ENCODE measurements at regions not wholly inside any gene's neighbourhood (a gene's known extent, or its start where the extent isn't known, plus 50 kb on each side); places are given as distances from the start of the nearest gene placed in this dataset.

DNA sequence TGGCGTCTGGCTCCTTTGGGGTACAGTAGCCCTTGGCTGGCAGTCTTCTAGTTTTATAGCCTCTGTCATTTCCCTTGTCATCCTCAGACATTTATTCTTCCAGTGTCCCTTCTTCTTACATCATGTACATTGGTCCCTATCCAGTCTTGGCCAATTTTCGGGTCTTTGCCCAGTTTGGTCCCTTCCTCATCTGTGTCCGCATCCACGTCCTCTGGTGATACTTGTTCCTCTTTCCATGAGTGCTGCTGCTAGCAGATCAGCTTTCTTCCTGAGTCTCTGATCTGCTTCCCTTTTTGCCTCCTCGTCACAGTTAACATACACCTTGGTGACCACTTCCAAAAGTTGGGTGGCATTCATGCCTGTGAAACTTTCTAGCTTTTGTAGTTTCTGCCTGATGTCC, 86.2 kb upstream of the GPR6 start:
- TF ChIP-seq POLR2A (IDR thresholded peaks at IDR 0.05), result no peak
- TF ChIP-seq, protein P1, sequence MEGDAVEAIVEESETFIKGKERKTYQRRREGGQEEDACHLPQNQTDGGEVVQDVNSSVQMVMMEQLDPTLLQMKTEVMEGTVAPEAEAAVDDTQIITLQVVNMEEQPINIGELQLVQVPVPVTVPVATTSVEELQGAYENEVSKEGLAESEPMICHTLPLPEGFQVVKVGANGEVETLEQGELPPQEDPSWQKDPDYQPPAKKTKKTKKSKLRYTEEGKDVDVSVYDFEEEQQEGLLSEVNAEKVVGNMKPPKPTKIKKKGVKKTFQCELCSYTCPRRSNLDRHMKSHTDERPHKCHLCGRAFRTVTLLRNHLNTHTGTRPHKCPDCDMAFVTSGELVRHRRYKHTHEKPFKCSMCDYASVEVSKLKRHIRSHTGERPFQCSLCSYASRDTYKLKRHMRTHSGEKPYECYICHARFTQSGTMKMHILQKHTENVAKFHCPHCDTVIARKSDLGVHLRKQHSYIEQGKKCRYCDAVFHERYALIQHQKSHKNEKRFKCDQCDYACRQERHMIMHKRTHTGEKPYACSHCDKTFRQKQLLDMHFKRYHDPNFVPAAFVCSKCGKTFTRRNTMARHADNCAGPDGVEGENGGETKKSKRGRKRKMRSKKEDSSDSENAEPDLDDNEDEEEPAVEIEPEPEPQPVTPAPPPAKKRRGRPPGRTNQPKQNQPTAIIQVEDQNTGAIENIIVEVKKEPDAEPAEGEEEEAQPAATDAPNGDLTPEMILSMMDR (IDR thresholded peaks at IDR 0.05), result no peak
